SK-N-SH treated with all-trans-retinoic acid at 6 μM for 48 hours (cell line): ENCODE measurements at regions not wholly inside any gene's neighbourhood (a gene's known extent, or its start where the extent isn't known, plus 50 kb on each side); places are given as distances from the start of the nearest gene placed in this dataset.
A peak's percentile ranks its signal among the peaks of the same experiment; 100 is the strongest.

Experiments used
- ATAC-seq: fragments of 200-7000 bp; cut with Tn5 transposase; 3 replicates; pipeline ENCODE4 v1.9.1; 2020; ENCODE audit warnings: mild to moderate bottlenecking, moderate library complexity
- ARNTL ChIP-seq: fragments of 450-650 bp; formaldehyde crosslinking; IDR thresholded peaks from 2 replicates; pipeline ENCODE4 v1.5.0; 2020; ENCODE audit warnings: low read depth, mild to moderate bottlenecking, moderate library complexity, borderline replicate concordance
- BACH2 ChIP-seq: fragments of 250-450 bp; sonication (Bioruptor Pico); IDR thresholded peaks from 2 replicates; pipeline ENCODE4 v1.9.0; 2021; ENCODE audit warnings: mild to moderate bottlenecking, borderline replicate concordance
- CSDC2 ChIP-seq: fragments of 250-450 bp; sonication (Bioruptor Pico); IDR thresholded peaks from 2 replicates; pipeline ENCODE4 v1.5.0; 2020; ENCODE audit warnings: mild to moderate bottlenecking, moderate library complexity
- ESRRG ChIP-seq: fragments of 250-450 bp; sonication (Bioruptor Pico); IDR thresholded peaks from 2 replicates; pipeline ENCODE4 v1.6.1; 2021; ENCODE audit warnings: mild to moderate bottlenecking
- GLIS3 ChIP-seq: fragments of 250-450 bp; sonication (Bioruptor Pico); IDR thresholded peaks from 2 replicates; pipeline ENCODE4 v1.5.0; 2020; ENCODE audit warnings: mild to moderate bottlenecking, moderate library complexity
- ISL1 ChIP-seq: fragments of 250-450 bp; sonication (Bioruptor Pico); IDR thresholded peaks from 2 replicates; pipeline ENCODE4 v2.1.2; 2022; ENCODE audit warnings: mild to moderate bottlenecking, moderate library complexity
- OSR1 ChIP-seq: fragments of 250-450 bp; sonication (Bioruptor Pico); IDR thresholded peaks from 2 replicates; pipeline ENCODE4 v1.8.0; 2022; ENCODE audit warnings: moderate library complexity, mild to moderate bottlenecking, inconsistent platforms
- PPARA ChIP-seq: fragments of 250-450 bp; sonication (Bioruptor Pico); IDR thresholded peaks from 2 replicates; pipeline ENCODE4 v1.5.0; 2020; ENCODE audit warnings: mild to moderate bottlenecking, borderline replicate concordance
- RARB ChIP-seq: fragments of 250-450 bp; sonication (Bioruptor Pico); IDR thresholded peaks from 2 replicates; pipeline ENCODE4 v1.8.0; 2021; ENCODE audit warnings: mild to moderate bottlenecking, moderate library complexity
- SNAI2 ChIP-seq: fragments of 250-450 bp; sonication (Bioruptor Pico); IDR thresholded peaks from 2 replicates; pipeline ENCODE4 v1.5.0; 2020; ENCODE audit warnings: mild to moderate bottlenecking, moderate library complexity
- TCF4 ChIP-seq: fragments of 250-450 bp; sonication (Bioruptor Pico); IDR thresholded peaks from 2 replicates; pipeline ENCODE4 v1.8.0; 2021; ENCODE audit warnings: mild to moderate bottlenecking, moderate library complexity, borderline replicate concordance
- TOX ChIP-seq: fragments of 250-450 bp; sonication (Bioruptor Pico); IDR thresholded peaks from 2 replicates; pipeline ENCODE4 v1.8.0; 2021; ENCODE audit warnings: mild to moderate bottlenecking, moderate library complexity, borderline replicate concordance
- ZNF8 ChIP-seq: fragments of 450-650 bp; formaldehyde crosslinking; IDR thresholded peaks from 2 replicates; pipeline ENCODE4 v1.5.0; 2020; ENCODE audit warnings: mild to moderate bottlenecking, moderate library complexity
- TF ChIP-seq, protein P1 (sequence below): fragments of 250-450 bp; sonication (Bioruptor Pico); IDR thresholded peaks from 2 replicates; pipeline ENCODE4 v1.5.1; 2021; ENCODE audit warnings: mild to moderate bottlenecking, moderate library complexity
- TF ChIP-seq, protein P2 (sequence below): fragments of 250-450 bp; sonication (Bioruptor Pico); IDR thresholded peaks from 2 replicates; pipeline ENCODE4 v1.8.0; 2021; ENCODE audit warnings: low read depth, mild to moderate bottlenecking, moderate library complexity, borderline replicate concordance
- TF ChIP-seq, protein P3 (sequence below): fragments of 250-450 bp; sonication (Bioruptor Pico); IDR thresholded peaks from 2 replicates; pipeline ENCODE4 v1.5.1; 2020; ENCODE audit warnings: low read depth, mild to moderate bottlenecking, moderate library complexity
- TF ChIP-seq, protein P4 (sequence below): fragments of 250-450 bp; sonication (Bioruptor Pico); IDR thresholded peaks from 2 replicates; pipeline ENCODE4 v1.8.0; 2020; ENCODE audit warnings: mild to moderate bottlenecking, moderate library complexity, borderline replicate concordance
- TF ChIP-seq, protein P5 (sequence below): fragments of 250-450 bp; sonication (Bioruptor Pico); IDR thresholded peaks from 2 replicates; pipeline ENCODE4 v1.5.0; 2020; ENCODE audit warnings: mild to moderate bottlenecking, moderate library complexity

DNA sequence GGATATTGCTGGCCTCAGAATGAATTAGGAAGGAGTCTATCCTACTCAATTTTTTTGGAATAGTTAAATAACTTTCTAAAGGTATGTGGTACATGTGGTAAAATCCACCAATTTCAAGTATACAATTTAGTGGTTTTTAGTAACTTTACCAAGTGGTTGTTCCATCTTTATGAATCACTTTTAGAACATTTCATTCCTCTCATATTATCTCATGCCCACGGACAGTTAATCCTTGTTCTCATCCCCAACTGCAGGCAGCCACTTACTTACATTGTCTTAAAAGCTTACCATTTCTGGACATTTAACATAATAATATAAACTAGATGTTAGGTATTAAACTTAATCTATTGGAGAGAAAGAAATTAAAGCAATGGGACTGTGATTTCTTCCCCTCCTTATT lies 146.3 kb upstream of the ZC3H15 start:
- TF ChIP-seq PPARA (CRISPR knock-in tag) (no peak), CSDC2 (no peak), SNAI2 (no peak), OSR1 (CRISPR knock-in tag) (no peak), ESRRG (CRISPR knock-in tag) (no peak), BACH2 (CRISPR knock-in tag) (no peak), TOX (CRISPR knock-in tag) (no peak), ARNTL (CRISPR knock-in tag) (no peak)
- TF ChIP-seq, protein P1, sequence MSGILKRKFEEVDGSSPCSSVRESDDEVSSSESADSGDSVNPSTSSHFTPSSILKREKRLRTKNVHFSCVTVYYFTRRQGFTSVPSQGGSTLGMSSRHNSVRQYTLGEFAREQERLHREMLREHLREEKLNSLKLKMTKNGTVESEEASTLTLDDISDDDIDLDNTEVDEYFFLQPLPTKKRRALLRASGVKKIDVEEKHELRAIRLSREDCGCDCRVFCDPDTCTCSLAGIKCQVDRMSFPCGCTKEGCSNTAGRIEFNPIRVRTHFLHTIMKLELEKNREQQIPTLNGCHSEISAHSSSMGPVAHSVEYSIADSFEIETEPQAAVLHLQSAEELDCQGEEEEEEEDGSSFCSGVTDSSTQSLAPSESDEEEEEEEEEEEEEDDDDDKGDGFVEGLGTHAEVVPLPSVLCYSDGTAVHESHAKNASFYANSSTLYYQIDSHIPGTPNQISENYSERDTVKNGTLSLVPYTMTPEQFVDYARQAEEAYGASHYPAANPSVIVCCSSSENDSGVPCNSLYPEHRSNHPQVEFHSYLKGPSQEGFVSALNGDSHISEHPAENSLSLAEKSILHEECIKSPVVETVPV, result no peak
- no peak for ATAC-seq

DNA sequence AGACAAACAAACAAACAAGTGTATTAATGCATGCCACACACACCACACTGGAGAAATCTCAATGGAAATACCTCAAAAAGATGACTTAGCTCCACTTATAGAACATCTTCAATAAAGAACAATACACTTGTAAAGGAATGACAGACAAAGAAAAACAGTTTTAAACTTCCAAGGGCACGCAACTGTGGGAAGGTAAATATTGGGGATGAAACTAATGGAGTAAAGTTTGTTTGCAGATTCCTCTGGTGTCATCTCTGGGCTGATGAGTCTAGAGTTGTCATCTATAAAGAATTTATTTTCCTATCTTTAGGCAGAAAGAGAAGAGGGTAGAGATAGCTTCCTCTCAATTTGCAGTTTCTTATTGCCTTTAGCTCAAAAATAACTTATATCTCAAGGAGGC lies 144.0 kb upstream of the ZC3H15 start:
- TF ChIP-seq GLIS3 (CRISPR knock-in tag), result no peak
- TF ChIP-seq, protein P2, sequence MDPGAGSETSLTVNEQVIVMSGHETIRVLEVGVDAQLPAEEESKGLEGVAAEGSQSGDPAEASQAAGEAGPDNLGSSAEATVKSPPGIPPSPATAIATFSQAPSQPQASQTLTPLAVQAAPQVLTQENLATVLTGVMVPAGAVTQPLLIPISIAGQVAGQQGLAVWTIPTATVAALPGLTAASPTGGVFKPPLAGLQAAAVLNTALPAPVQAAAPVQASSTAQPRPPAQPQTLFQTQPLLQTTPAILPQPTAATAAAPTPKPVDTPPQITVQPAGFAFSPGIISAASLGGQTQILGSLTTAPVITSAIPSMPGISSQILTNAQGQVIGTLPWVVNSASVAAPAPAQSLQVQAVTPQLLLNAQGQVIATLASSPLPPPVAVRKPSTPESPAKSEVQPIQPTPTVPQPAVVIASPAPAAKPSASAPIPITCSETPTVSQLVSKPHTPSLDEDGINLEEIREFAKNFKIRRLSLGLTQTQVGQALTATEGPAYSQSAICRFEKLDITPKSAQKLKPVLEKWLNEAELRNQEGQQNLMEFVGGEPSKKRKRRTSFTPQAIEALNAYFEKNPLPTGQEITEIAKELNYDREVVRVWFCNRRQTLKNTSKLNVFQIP (CRISPR knock-in tag), result no peak
- TF ChIP-seq ESRRG (CRISPR knock-in tag), result no peak
- TF ChIP-seq OSR1 (CRISPR knock-in tag), result no peak
- TF ChIP-seq, protein P3, sequence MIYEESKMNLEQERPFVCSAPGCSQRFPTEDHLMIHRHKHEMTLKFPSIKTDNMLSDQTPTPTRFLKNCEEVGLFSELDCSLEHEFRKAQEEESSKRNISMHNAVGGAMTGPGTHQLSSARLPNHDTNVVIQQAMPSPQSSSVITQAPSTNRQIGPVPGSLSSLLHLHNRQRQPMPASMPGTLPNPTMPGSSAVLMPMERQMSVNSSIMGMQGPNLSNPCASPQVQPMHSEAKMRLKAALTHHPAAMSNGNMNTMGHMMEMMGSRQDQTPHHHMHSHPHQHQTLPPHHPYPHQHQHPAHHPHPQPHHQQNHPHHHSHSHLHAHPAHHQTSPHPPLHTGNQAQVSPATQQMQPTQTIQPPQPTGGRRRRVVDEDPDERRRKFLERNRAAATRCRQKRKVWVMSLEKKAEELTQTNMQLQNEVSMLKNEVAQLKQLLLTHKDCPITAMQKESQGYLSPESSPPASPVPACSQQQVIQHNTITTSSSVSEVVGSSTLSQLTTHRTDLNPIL (CRISPR knock-in tag), result no peak
- TF ChIP-seq, protein P4, sequence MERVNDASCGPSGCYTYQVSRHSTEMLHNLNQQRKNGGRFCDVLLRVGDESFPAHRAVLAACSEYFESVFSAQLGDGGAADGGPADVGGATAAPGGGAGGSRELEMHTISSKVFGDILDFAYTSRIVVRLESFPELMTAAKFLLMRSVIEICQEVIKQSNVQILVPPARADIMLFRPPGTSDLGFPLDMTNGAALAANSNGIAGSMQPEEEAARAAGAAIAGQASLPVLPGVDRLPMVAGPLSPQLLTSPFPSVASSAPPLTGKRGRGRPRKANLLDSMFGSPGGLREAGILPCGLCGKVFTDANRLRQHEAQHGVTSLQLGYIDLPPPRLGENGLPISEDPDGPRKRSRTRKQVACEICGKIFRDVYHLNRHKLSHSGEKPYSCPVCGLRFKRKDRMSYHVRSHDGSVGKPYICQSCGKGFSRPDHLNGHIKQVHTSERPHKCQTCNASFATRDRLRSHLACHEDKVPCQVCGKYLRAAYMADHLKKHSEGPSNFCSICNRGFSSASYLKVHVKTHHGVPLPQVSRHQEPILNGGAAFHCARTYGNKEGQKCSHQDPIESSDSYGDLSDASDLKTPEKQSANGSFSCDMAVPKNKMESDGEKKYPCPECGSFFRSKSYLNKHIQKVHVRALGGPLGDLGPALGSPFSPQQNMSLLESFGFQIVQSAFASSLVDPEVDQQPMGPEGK (CRISPR knock-in tag), result no peak

DNA sequence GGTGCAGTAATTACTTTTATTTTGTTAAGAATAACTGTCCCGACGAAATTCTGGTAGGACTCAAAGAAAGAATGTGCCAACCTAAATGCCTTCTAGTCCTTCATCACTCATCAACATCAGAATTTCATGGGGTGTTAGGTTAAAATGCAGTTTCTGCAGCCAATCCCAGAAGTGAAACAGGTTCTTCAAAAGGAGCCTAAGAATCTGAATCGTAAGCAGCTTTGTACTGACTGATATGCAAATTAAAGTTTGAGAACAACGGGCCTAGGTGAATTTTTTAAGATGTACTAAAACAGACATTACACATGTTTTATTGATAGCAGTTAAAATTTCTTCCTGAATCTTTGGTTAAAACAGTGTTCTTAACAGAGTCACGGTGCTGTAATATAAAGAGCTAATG lies 140.3 kb upstream of the ZC3H15 start:
- TF ChIP-seq OSR1 (CRISPR knock-in tag), result no peak
- no peak for TF ChIP-seq RARB (CRISPR knock-in tag)
- no peak for TF ChIP-seq GLIS3 (CRISPR knock-in tag)
- TF ChIP-seq, protein P2 (CRISPR knock-in tag), result no peak
- no peak for TF ChIP-seq ZNF8 (CRISPR knock-in tag)
- no peak for TF ChIP-seq TCF4
- ATAC-seq, result no peak

More for the DNA sequence above, 144.0 kb upstream of the ZC3H15 start:
- ATAC-seq, result no peak

DNA sequence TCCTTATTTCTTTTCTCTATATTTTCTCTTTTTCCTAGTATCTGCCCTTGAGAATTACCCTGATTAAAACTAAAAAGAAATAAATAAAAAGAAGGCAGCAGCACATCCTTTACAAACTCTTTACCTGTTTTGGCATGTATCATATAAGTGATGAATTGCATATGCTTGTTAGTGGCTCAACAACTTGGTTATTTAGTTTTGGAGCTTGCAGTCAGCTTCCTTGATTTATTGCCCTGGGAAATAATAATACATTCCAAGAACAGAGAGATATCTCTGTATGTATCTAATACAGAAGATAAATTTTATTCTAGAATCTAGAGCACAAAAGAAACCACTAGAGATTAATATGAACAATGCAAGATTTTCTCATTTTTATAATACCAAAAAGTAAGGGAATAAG lies 139.8 kb upstream of the ZC3H15 start:
- TF ChIP-seq BACH2 (CRISPR knock-in tag) (no peak), ISL1 (CRISPR knock-in tag) (0 out of 2 replicates have a peak, but pooled peaks have one; percentile 17)
- TF ChIP-seq, protein P5, sequence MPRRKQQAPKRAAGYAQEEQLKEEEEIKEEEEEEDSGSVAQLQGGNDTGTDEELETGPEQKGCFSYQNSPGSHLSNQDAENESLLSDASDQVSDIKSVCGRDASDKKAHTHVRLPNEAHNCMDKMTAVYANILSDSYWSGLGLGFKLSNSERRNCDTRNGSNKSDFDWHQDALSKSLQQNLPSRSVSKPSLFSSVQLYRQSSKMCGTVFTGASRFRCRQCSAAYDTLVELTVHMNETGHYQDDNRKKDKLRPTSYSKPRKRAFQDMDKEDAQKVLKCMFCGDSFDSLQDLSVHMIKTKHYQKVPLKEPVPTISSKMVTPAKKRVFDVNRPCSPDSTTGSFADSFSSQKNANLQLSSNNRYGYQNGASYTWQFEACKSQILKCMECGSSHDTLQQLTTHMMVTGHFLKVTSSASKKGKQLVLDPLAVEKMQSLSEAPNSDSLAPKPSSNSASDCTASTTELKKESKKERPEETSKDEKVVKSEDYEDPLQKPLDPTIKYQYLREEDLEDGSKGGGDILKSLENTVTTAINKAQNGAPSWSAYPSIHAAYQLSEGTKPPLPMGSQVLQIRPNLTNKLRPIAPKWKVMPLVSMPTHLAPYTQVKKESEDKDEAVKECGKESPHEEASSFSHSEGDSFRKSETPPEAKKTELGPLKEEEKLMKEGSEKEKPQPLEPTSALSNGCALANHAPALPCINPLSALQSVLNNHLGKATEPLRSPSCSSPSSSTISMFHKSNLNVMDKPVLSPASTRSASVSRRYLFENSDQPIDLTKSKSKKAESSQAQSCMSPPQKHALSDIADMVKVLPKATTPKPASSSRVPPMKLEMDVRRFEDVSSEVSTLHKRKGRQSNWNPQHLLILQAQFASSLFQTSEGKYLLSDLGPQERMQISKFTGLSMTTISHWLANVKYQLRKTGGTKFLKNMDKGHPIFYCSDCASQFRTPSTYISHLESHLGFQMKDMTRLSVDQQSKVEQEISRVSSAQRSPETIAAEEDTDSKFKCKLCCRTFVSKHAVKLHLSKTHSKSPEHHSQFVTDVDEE (CRISPR knock-in tag), result no peak
- ATAC-seq, result no peak
